Nephron progenitor cell (in vitro differentiated cells): ENCODE measurements at regions not wholly inside any gene's neighbourhood (a gene's known extent, or its start where the extent isn't known, plus 50 kb on each side); places are given as distances from the start of the nearest gene placed in this dataset.

ENCODE experiments used
- DNase-seq: peaks from one replicate; pipeline ENCODE4 v3.0.0; 2021
- H3K27ac Mint-ChIP-seq: 2 replicates; pipeline ENCODE4 v1.8.0; 2021; ENCODE audit warnings: mild to moderate bottlenecking, moderate library complexity, mixed read lengths
- H3K27me3 Mint-ChIP-seq: 2 replicates; pipeline ENCODE4 v1.8.0; 2021; ENCODE audit warnings: mild to moderate bottlenecking, low read depth, mixed read lengths; ENCODE audit not compliant: poor library complexity
- H3K36me3 Mint-ChIP-seq: 2 replicates; pipeline ENCODE4 v1.8.0; 2021; ENCODE audit warnings: low read depth, mixed read lengths
- H3K4me1 Mint-ChIP-seq: 2 replicates; pipeline ENCODE4 v1.8.0; 2021; ENCODE audit warnings: mixed read lengths
- H3K4me3 Mint-ChIP-seq: 2 replicates; pipeline ENCODE4 v1.8.0; 2021; ENCODE audit warnings: mild to moderate bottlenecking, moderate library complexity, mixed read lengths
- H3K9me3 Mint-ChIP-seq: 2 replicates; pipeline ENCODE4 v1.8.0; 2021; ENCODE audit warnings: mild to moderate bottlenecking, moderate library complexity, mixed read lengths
- CTCF ChIP-seq: fragments of 200-600 bp; sonication (generic); IDR thresholded peaks from 2 replicates; pipeline ENCODE4 v1.5.0; 2021; ENCODE audit warnings: antibody characterized with exemption

GRCh38 chr10:44183667-44184632 is 200.9 kb downstream of the CXCL12 start:
- DNase-seq: no peak
- H3K27me3 Mint-ChIP-seq: peaks cover 10% of the 10 kb centered on the region
- H3K4me1 Mint-ChIP-seq: peaks cover 21% of the 10 kb centered on the region
- no peaks in the 10 kb centered on the region for H3K36me3 Mint-ChIP-seq
- no peak overlapping the region for H3K27ac Mint-ChIP-seq
- H3K9me3 Mint-ChIP-seq: peaks cover 5% of the 10 kb centered on the region
- TF ChIP-seq CTCF: no peak
- H3K4me3 Mint-ChIP-seq: no peak overlapping the region

- DNase-seq: no peak
- no peaks in the 10 kb centered on the region for H3K9me3 Mint-ChIP-seq
- peaks cover 21% of the 10 kb centered on the region for H3K4me1 Mint-ChIP-seq
- H3K27ac Mint-ChIP-seq: no peak overlapping the region
- no peaks in the 10 kb centered on the region for H3K36me3 Mint-ChIP-seq
- H3K27me3 Mint-ChIP-seq: peaks cover 10% of the 10 kb centered on the region
- no peak for TF ChIP-seq CTCF
- no peak overlapping the region for H3K4me3 Mint-ChIP-seq
Measured at GRCh38 chr10:44182909-44183308, 202.0 kb downstream of the CXCL12 start.

GRCh38 chr10:44180321-44181168 is 204.4 kb downstream of the CXCL12 start:
- TF ChIP-seq CTCF: no peak
- no peaks in the 10 kb centered on the region for H3K9me3 Mint-ChIP-seq
- peaks cover 15% of the 10 kb centered on the region for H3K4me1 Mint-ChIP-seq
- H3K36me3 Mint-ChIP-seq: no peaks in the 10 kb centered on the region
- H3K27ac Mint-ChIP-seq: no peak overlapping the region
- no peak for DNase-seq
- H3K27me3 Mint-ChIP-seq: peaks cover 7% of the 10 kb centered on the region
- H3K4me3 Mint-ChIP-seq: no peak overlapping the region

- Mint-ChIP-seq H3K4me1 (peaks cover 22% of the 10 kb centered on the region), H3K36me3 (no peaks in the 10 kb centered on the region), H3K27ac (no peak overlapping the region), H3K4me3 (no peak overlapping the region), H3K9me3 (no peaks in the 10 kb centered on the region), H3K27me3 (peaks cover 8% of the 10 kb centered on the region)
- DNase-seq: no peak
- TF ChIP-seq CTCF: no peak
Measured at GRCh38 chr10:44178856-44179255, 206.0 kb downstream of the CXCL12 start.

GRCh38 chr10:44178281-44178680 is 206.6 kb downstream of the CXCL12 start:
- no peak overlapping the region for H3K4me3 Mint-ChIP-seq
- no peak for TF ChIP-seq CTCF
- no peak overlapping the region for H3K27ac Mint-ChIP-seq
- no peaks in the 10 kb centered on the region for H3K36me3 Mint-ChIP-seq
- DNase-seq: no peak
- H3K9me3 Mint-ChIP-seq: no peaks in the 10 kb centered on the region
- H3K4me1 Mint-ChIP-seq: peaks cover 28% of the 10 kb centered on the region
- H3K27me3 Mint-ChIP-seq: peaks cover 10% of the 10 kb centered on the region
